ENCODE measurements at regions not wholly inside any gene's neighbourhood (a gene's known extent, or its start where the extent isn't known, plus 50 kb on each side); places are given as distances from the start of the nearest gene placed in this dataset.
"Not testable (repeated sequence)": the region's sequence is repeated elsewhere in the genome, so short reads cannot be mapped to it uniquely, and the experiment has no call there.

GRCh38 chr1:121117622-121118479 lies 66.3 kb downstream of the FAM72B start:
- DNase-seq, result not testable (repeated sequence)

All from NCI-H774 (cell line).